Ovary (tissue), 7 donors: ENCODE measurements at regions not wholly inside any gene's neighbourhood (a gene's known extent, or its start where the extent isn't known, plus 50 kb on each side); places are given as distances from the start of the nearest gene placed in this dataset.

Source experiments
- DNase-seq, 5 donors: peaks; one replicate each; pipeline ENCODE4 v3.0.0-alpha.2; 2019 to 2020
- H3K27ac ChIP-seq, 2 donors: fragments of 200-600 bp; one replicate each; pipeline versions ENCODE4 v1.5.1 to v1.8.0; 2019 to 2022
- H3K27me3 ChIP-seq: fragments of 200-600 bp; one replicate; pipeline ENCODE4 v1.8.0; 2022
- H3K36me3 ChIP-seq: fragments of 200-600 bp; sonication (generic); one replicate; pipeline ENCODE4 v1.5.1; 2019
- H3K4me1 ChIP-seq: one replicate; pipeline ENCODE4 v1.8.1; 2013; ENCODE audit warnings: mild to moderate bottlenecking, moderate library complexity; ENCODE audit not compliant: insufficient read depth
- H3K4me3 ChIP-seq: fragments of 200-600 bp; sonication (generic); one replicate; pipeline ENCODE4 v1.5.1; 2017
- H3K9me3 ChIP-seq, 2 donors: fragments of 200-600 bp in 1 of 2; sonication (generic) in 1 of 2; one replicate each; pipeline versions ENCODE4 v1.5.1 to v1.8.1; 2013 to 2019; ENCODE audit warnings: mild to moderate bottlenecking in 1 of 2, moderate library complexity in 1 of 2
- CTCF ChIP-seq, 3 donors: fragments of 450-650 bp in 2 of 3; fragments of 200-600 bp in 1 of 3; IDR thresholded peaks; one replicate each; pipeline versions ENCODE4 v1.5.1 to v1.8.0; 2016 to 2022; ENCODE audit warnings: antibody characterized with exemption in 3 of 3, mild to moderate bottlenecking in 1 of 3
- EP300 ChIP-seq: sonication (generic); formaldehyde crosslinking; IDR thresholded peaks from one replicate; pipeline ENCODE4 v1.6.1; 2017; ENCODE audit warnings: antibody characterized with exemption
- POLR2A ChIP-seq: fragments of 450-650 bp; IDR thresholded peaks from one replicate; pipeline ENCODE4 v1.6.1; 2017; ENCODE audit warnings: antibody characterized with exemption, mild to moderate bottlenecking, moderate library complexity
- WGBS, 3 donors: extraction: QIAGEN DNeasy Blood & Tissue Kit in 1 of 3; methylation state at CpG; one replicate each; pipeline versions ENCODE4 v1.1.5 to v1.1.7; 2013 to 2017; 5-methylcytosine and 5-hydroxymethylcytosine counted together
- intact Hi-C, 4 donors: fragments of 100-400 bp; cut with DNase I; formaldehyde crosslinking; loops; one replicate each; pipeline versions ENCODE4 v1.11.0 to v1.15.1; 2022 to 2023
- donor health status: DM: no; HTN: no; CAD: no; lungs with moderate emphysema.
- donor health status: DM: no; HTN: no; CAD: no.
- donor health status: Bipolar disorder and iron deficiency.
- donor health status: DM: no; HTN: no; CAD: no.
- donor health status: DM: yes; HTN: yes; CAD: no.

DNA sequence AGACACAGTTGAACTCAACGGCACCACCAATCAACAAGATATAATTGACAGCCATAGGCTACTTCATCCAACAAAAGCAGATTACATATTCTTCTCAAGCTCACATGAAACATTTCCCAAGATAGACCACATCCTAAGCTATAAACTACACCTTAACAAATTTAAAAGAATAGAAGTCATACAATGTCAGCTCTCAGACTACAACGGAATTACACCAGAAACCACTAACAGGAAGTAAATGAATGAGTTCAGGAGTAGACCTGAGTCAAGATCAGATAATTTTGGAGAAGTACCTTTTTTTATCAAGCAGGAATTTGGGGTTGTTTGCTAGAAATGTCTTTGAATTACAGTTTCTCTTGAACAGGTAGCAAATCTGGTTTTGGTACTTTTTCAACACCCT, 237.8 kb downstream of the TBX18 start:
- TF ChIP-seq EP300 (no peak), POLR2A (no peak), CTCF (IDR thresholded peaks at IDR 0.05) (no peak)
- Histone ChIP-seq H3K27ac (no peak overlapping the region), H3K4me1 (no peaks in the 10 kb centered on the region), H3K27me3 (no peaks in the 10 kb centered on the region), H3K36me3 (no peaks in the 10 kb centered on the region), H3K4me3 (no peak overlapping the region), H3K9me3 (no peaks in the 10 kb centered on the region)
- WGBS, 3 donors = 80 to 83% (median 83%) methylated on average over 2 of the region's 2 CpGs
- intact Hi-C loops = no loop called here
- DNase-seq = no peak

DNA sequence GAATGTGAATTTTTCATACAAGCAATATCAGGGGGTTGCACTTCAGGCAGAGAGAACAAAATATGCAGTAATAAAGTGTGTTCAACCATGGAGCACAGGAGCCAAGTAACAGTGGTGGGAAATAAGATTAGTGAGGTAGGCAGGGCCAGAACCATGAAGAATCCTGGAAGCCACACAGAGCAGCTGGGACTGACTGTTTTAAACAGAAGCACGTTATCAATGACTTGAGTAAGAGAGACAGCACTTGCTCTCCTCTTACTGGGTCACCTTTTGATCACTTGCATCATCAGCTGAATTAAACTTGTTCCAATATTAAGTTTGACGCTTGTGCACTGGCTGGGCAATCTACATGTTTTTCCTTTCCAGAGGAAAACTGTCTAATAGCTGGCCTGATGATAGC, 238.5 kb downstream of the TBX18 start:
- no peak for DNase-seq
- Histone ChIP-seq H3K27me3 (no peaks in the 10 kb centered on the region), H3K27ac (no peak overlapping the region), H3K36me3 (no peaks in the 10 kb centered on the region), H3K4me1 (no peaks in the 10 kb centered on the region), H3K9me3 (no peaks in the 10 kb centered on the region), H3K4me3 (no peak overlapping the region)
- intact Hi-C loops = no loop called here
- TF ChIP-seq CTCF (IDR thresholded peaks at IDR 0.05) = no peak
- no peak for TF ChIP-seq EP300
- TF ChIP-seq POLR2A = no peak
- WGBS, 3 donors = 26 to 29% (median 29%) methylated on average over 2 of the region's 2 CpGs

GRCh38 chr6:84524636-84525035, 239.8 kb downstream of the TBX18 start:
- no peaks in the 10 kb centered on the region for H3K36me3 ChIP-seq
- 71 to 72% (median 71%) methylated on average over 4 of the region's 4 CpGs for WGBS, 3 donors

GRCh38 chr6:84522135-84522549, 242.3 kb downstream of the TBX18 start:
- H3K27me3 ChIP-seq = no peaks in the 10 kb centered on the region
- no peak overlapping the region for H3K4me3 ChIP-seq
- H3K36me3 ChIP-seq = no peaks in the 10 kb centered on the region
- no peak for DNase-seq
- H3K27ac ChIP-seq = no peak overlapping the region
- H3K4me1 ChIP-seq = no peaks in the 10 kb centered on the region
- intact Hi-C loops = no loop called here
- TF ChIP-seq POLR2A = no peak
- no peak for TF ChIP-seq CTCF (IDR thresholded peaks at IDR 0.05)
- TF ChIP-seq EP300 = no peak
- no peaks in the 10 kb centered on the region for H3K9me3 ChIP-seq

More at GRCh38 chr6:84524636-84525035, 239.8 kb downstream of the TBX18 start:
- no peak for DNase-seq
- Histone ChIP-seq H3K4me1 (no peaks in the 10 kb centered on the region), H3K4me3 (no peak overlapping the region), H3K27ac (no peak overlapping the region), H3K27me3 (no peaks in the 10 kb centered on the region), H3K9me3 (no peaks in the 10 kb centered on the region)
- intact Hi-C loops = no loop called here
- no peak for TF ChIP-seq CTCF (IDR thresholded peaks at IDR 0.05)
- no peak for TF ChIP-seq EP300
- TF ChIP-seq POLR2A = no peak

GRCh38 chr6:84521511-84521910, 242.9 kb downstream of the TBX18 start:
- Histone ChIP-seq H3K27ac (no peak overlapping the region), H3K27me3 (no peaks in the 10 kb centered on the region), H3K9me3 (no peaks in the 10 kb centered on the region), H3K4me3 (no peak overlapping the region), H3K36me3 (no peaks in the 10 kb centered on the region), H3K4me1 (no peaks in the 10 kb centered on the region)
- intact Hi-C loops = no loop called here
- TF ChIP-seq EP300 (no peak), CTCF (IDR thresholded peaks at IDR 0.05) (no peak), POLR2A (no peak)
- no peak for DNase-seq
- 6 to 16% (median 7%) methylated on average over 1 of the region's 1 CpG for WGBS, 3 donors
